Upper lobe of left lung (tissue), 6 donors: ENCODE measurements at regions not wholly inside any gene's neighbourhood (a gene's known extent, or its start where the extent isn't known, plus 50 kb on each side); places are given as distances from the start of the nearest gene placed in this dataset.

ENCODE experiments used
- ATAC-seq, 2 donors: fragments of 200-7000 bp; cut with Tn5 transposase; one replicate each; pipeline ENCODE4 v1.9.1; 2022; ENCODE audit warnings: mild to moderate bottlenecking in 2 of 2, moderate library complexity in 2 of 2; ENCODE audit not compliant: low FRiP score in 2 of 2
- DNase-seq, 2 donors: peaks; one replicate each; pipeline ENCODE4 v3.0.0-alpha.2; 2019 to 2020
- H3K27ac ChIP-seq, 4 donors: fragments of 200-600 bp; sonication (generic); one replicate each; pipeline ENCODE4 v1.5.1; 2016 to 2019
- H3K27me3 ChIP-seq, 4 donors: fragments of 200-600 bp; sonication (generic); one replicate each; pipeline ENCODE4 v1.5.1; 2017 to 2019
- H3K36me3 ChIP-seq, 4 donors: fragments of 200-600 bp; sonication (generic); one replicate each; pipeline ENCODE4 v1.5.1; 2016 to 2019
- H3K4me1 ChIP-seq, 4 donors: fragments of 200-600 bp; sonication (generic); one replicate each; pipeline ENCODE4 v1.5.1; 2018 to 2019
- H3K4me3 ChIP-seq, 4 donors: fragments of 200-600 bp; sonication (generic); one replicate each; pipeline ENCODE4 v1.5.1; 2017 to 2019; ENCODE audit warnings: mild to moderate bottlenecking in 2 of 4, moderate library complexity in 1 of 4
- H3K9me3 ChIP-seq, 4 donors: fragments of 200-600 bp; sonication (generic); one replicate each; pipeline ENCODE4 v1.5.1; 2018 to 2019
- CTCF ChIP-seq, 6 experiments: fragments of 450-650 bp in 4 of 6; fragments of 200-600 bp in 2 of 6; sonication (generic) in 2 of 6; IDR thresholded peaks; one replicate each; pipeline ENCODE4 v1.5.1; 2016 to 2019; ENCODE audit warnings: antibody characterized with exemption in 6 of 6
- EP300 ChIP-seq, 4 donors: sonication (generic); formaldehyde crosslinking; IDR thresholded peaks; one replicate each; pipeline ENCODE4 v1.5.1; 2017; ENCODE audit warnings: antibody characterized with exemption in 4 of 4, control low read depth in 2 of 4
- POLR2A ChIP-seq, 4 donors: fragments of 450-650 bp; IDR thresholded peaks; one replicate each; pipeline ENCODE4 v1.5.1; 2016 to 2017; ENCODE audit warnings: antibody characterized with exemption in 4 of 4, mild to moderate bottlenecking in 2 of 4
- POLR2AphosphoS5 ChIP-seq, 2 donors: sonication (generic); formaldehyde crosslinking; IDR thresholded peaks; one replicate each; pipeline ENCODE4 v1.5.1; 2017; ENCODE audit warnings: antibody characterized with exemption in 2 of 2
- WGBS, 2 donors: methylation state at CpG; one replicate each; pipeline ENCODE4 v1.1.5; 2017 to 2018; 5-methylcytosine and 5-hydroxymethylcytosine counted together
- donor health status: DM: no; HTN: no; CAD: no; lungs with moderate emphysema.
- donor health status: DM: no; HTN: yes; CAD: no; lungs with severe emphysema.

- no peaks in the 10 kb centered on the region for H3K27me3 ChIP-seq
- H3K4me3 ChIP-seq, result no peak overlapping the region
- DNase-seq (no peak), ATAC-seq (no peak)
- no peaks in the 10 kb centered on the region for H3K9me3 ChIP-seq
- H3K36me3 ChIP-seq, result no peaks in the 10 kb centered on the region
- H3K4me1 ChIP-seq, result peaks cover 4 to 20% (median 12%) of the 10 kb centered on the region in 4 donors
- no peak for TF ChIP-seq EP300 (IDR thresholded peaks at IDR 0.05)
- TF ChIP-seq CTCF (IDR thresholded peaks at IDR 0.05), result no peak
- no peak for TF ChIP-seq POLR2A (IDR thresholded peaks at IDR 0.05)
- TF ChIP-seq POLR2AphosphoS5 (IDR thresholded peaks at IDR 0.05), result no peak
- H3K27ac ChIP-seq, result no peak overlapping the region
- 88 to 91% methylated on average over 10 of the region's 10 CpGs for WGBS, 2 donors
Measured at GRCh38 chr2:42944779-42945415, 152.5 kb upstream of the HAAO start.

- ATAC-seq (no peak), DNase-seq (no peak)
- 90 to 91% methylated on average over 10 to 13 of the region's 13 CpGs for WGBS, 2 donors
- H3K27me3 ChIP-seq, result no peaks in the 10 kb centered on the region
- TF ChIP-seq EP300 (IDR thresholded peaks at IDR 0.05), result no peak
- TF ChIP-seq CTCF (IDR thresholded peaks at IDR 0.05), result no peak
- no peak for TF ChIP-seq POLR2A (IDR thresholded peaks at IDR 0.05)
- no peak for TF ChIP-seq POLR2AphosphoS5 (IDR thresholded peaks at IDR 0.05)
- peaks cover 4 to 20% (median 14%) of the 10 kb centered on the region in 4 donors for H3K4me1 ChIP-seq
- H3K4me3 ChIP-seq, result no peak overlapping the region
- no peaks in the 10 kb centered on the region for H3K9me3 ChIP-seq
- peak overlapping the region in 2 of 4 donors; percentile 44 to 61 for H3K27ac ChIP-seq
- H3K36me3 ChIP-seq, result no peaks in the 10 kb centered on the region
Measured at GRCh38 chr2:42942990-42943493, 150.7 kb upstream of the HAAO start.

GRCh38 chr2:42942214-42942989 lies 150.0 kb upstream of the HAAO start:
- H3K27ac ChIP-seq, result peak overlapping the region in 2 of 4 donors; percentile 44 to 61
- no peak for ATAC-seq
- no peak overlapping the region for H3K4me3 ChIP-seq

GRCh38 chr2:42941633-42942176 lies 149.3 kb upstream of the HAAO start:
- TF ChIP-seq CTCF (IDR thresholded peaks at IDR 0.05) (no peak), POLR2A (IDR thresholded peaks at IDR 0.05) (no peak), POLR2AphosphoS5 (IDR thresholded peaks at IDR 0.05) (no peak), EP300 (IDR thresholded peaks at IDR 0.05) (no peak)
- H3K9me3 ChIP-seq, result no peaks in the 10 kb centered on the region
- peaks cover 4 to 17% (median 13%) of the 10 kb centered on the region in 4 donors for H3K4me1 ChIP-seq
- H3K27ac ChIP-seq, result peak overlapping the region in 2 of 4 donors; percentile 44 to 61
- DNase-seq, result no peak
- H3K4me3 ChIP-seq, result no peak overlapping the region
- WGBS, 2 donors, result 75 to 84% methylated on average over 3 of the region's 3 CpGs
- ATAC-seq, result no peak
- no peaks in the 10 kb centered on the region for H3K27me3 ChIP-seq
- H3K36me3 ChIP-seq, result no peaks in the 10 kb centered on the region

More at GRCh38 chr2:42942214-42942989, 150.0 kb upstream of the HAAO start:
- no peaks in the 10 kb centered on the region for H3K27me3 ChIP-seq
- no peaks in the 10 kb centered on the region for H3K9me3 ChIP-seq
- H3K36me3 ChIP-seq, result no peaks in the 10 kb centered on the region
- DNase-seq, result no peak
- 91 to 95% methylated on average over 6 to 8 of the region's 8 CpGs for WGBS, 2 donors
- TF ChIP-seq EP300 (IDR thresholded peaks at IDR 0.05) (no peak), CTCF (IDR thresholded peaks at IDR 0.05) (no peak), POLR2AphosphoS5 (IDR thresholded peaks at IDR 0.05) (no peak), POLR2A (IDR thresholded peaks at IDR 0.05) (no peak)
- H3K4me1 ChIP-seq, result peaks cover 4 to 20% (median 14%) of the 10 kb centered on the region in 4 donors
